Esophagus muscularis mucosa (tissue), 4 donors: ENCODE measurements at regions not wholly inside any gene's neighbourhood (a gene's known extent, or its start where the extent isn't known, plus 50 kb on each side); places are given as distances from the start of the nearest gene placed in this dataset.

ENCODE experiments used
- CTCF ChIP-seq, 3 experiments: fragments of 200-600 bp in 2 of 3; fragments of 450-650 bp in 1 of 3; sonication (generic) in 2 of 3; IDR thresholded peaks; one replicate each; pipeline ENCODE4 v1.5.1; 2017 to 2019; ENCODE audit warnings: antibody characterized with exemption in 3 of 3, mild to moderate bottlenecking in 2 of 3, moderate library complexity in 1 of 3
- EP300 ChIP-seq: sonication (generic); formaldehyde crosslinking; IDR thresholded peaks from one replicate; pipeline ENCODE4 v1.6.1; 2017; ENCODE audit warnings: antibody characterized with exemption
- POLR2A ChIP-seq: fragments of 450-650 bp; IDR thresholded peaks from one replicate; pipeline ENCODE4 v1.6.1; 2017; ENCODE audit warnings: antibody characterized with exemption, moderate library complexity, mild to moderate bottlenecking, low read depth
- POLR2AphosphoS5 ChIP-seq, 2 donors: sonication (generic); formaldehyde crosslinking; IDR thresholded peaks; one replicate each; pipeline ENCODE4 v1.6.1; 2017; ENCODE audit warnings: antibody characterized with exemption in 2 of 2

- TF ChIP-seq CTCF (IDR thresholded peaks at IDR 0.05) (no peak), POLR2A (no peak), POLR2AphosphoS5 (IDR thresholded peaks at IDR 0.05) (no peak), EP300 (no peak)
Observed at GRCh38 chr12:82055391-82055790, 296.2 kb upstream of the PPFIA2 start.
